Endothelial cell (in vitro differentiated cells): ENCODE measurements at regions not wholly inside any gene's neighbourhood (a gene's known extent, or its start where the extent isn't known, plus 50 kb on each side); places are given as distances from the start of the nearest gene placed in this dataset.

ENCODE experiments used
- DNase-seq: peaks from one replicate; pipeline ENCODE4 v3.0.0; 2021; ENCODE audit warnings: low spot score
- H3K27ac Mint-ChIP-seq: one replicate; pipeline ENCODE4 v1.8.0; 2021; ENCODE audit warnings: mixed read lengths, inconsistent platforms; ENCODE audit not compliant: unreplicated experiment
- H3K27me3 Mint-ChIP-seq: one replicate; pipeline ENCODE4 v1.8.0; 2021; ENCODE audit warnings: mild to moderate bottlenecking, moderate library complexity, mixed read lengths, inconsistent platforms; ENCODE audit not compliant: unreplicated experiment
- H3K36me3 Mint-ChIP-seq: one replicate; pipeline ENCODE4 v1.8.0; 2021; ENCODE audit warnings: mild to moderate bottlenecking, low read depth, mixed read lengths, inconsistent platforms; ENCODE audit not compliant: unreplicated experiment
- H3K4me1 Mint-ChIP-seq: one replicate; pipeline ENCODE4 v1.8.0; 2021; ENCODE audit warnings: mild to moderate bottlenecking, mixed read lengths, inconsistent platforms; ENCODE audit not compliant: unreplicated experiment
- H3K4me3 Mint-ChIP-seq: one replicate; pipeline ENCODE4 v1.8.0; 2021; ENCODE audit warnings: mild to moderate bottlenecking, mixed read lengths, inconsistent platforms; ENCODE audit not compliant: unreplicated experiment
- H3K9me3 Mint-ChIP-seq: one replicate; pipeline ENCODE4 v1.8.0; 2021; ENCODE audit warnings: mixed read lengths, inconsistent platforms; ENCODE audit not compliant: unreplicated experiment
- CTCF ChIP-seq: fragments of 200-600 bp; sonication (generic); IDR thresholded peaks from one replicate; pipeline ENCODE4 v1.5.0; 2021; ENCODE audit warnings: antibody characterized with exemption; ENCODE audit not compliant: unreplicated experiment

- H3K27me3 Mint-ChIP-seq, result peaks cover 2% of the 10 kb centered on the region
- H3K4me1 Mint-ChIP-seq, result no peaks in the 10 kb centered on the region
- no peak for DNase-seq
- H3K4me3 Mint-ChIP-seq, result no peak overlapping the region
- no peaks in the 10 kb centered on the region for H3K9me3 Mint-ChIP-seq
- no peak overlapping the region for H3K27ac Mint-ChIP-seq
- H3K36me3 Mint-ChIP-seq, result no peaks in the 10 kb centered on the region
- no peak for TF ChIP-seq CTCF
Observed at GRCh38 chr7:49669692-49670260, 103.7 kb upstream of the VWC2 start.

- no peak for DNase-seq
- H3K4me1 Mint-ChIP-seq, result no peaks in the 10 kb centered on the region
- TF ChIP-seq CTCF, result no peak
- H3K27ac Mint-ChIP-seq, result no peak overlapping the region
- no peaks in the 10 kb centered on the region for H3K9me3 Mint-ChIP-seq
- no peaks in the 10 kb centered on the region for H3K36me3 Mint-ChIP-seq
- peaks cover 2% of the 10 kb centered on the region for H3K27me3 Mint-ChIP-seq
- no peak overlapping the region for H3K4me3 Mint-ChIP-seq
Observed at GRCh38 chr7:49670991-49671390, 102.4 kb upstream of the VWC2 start.

- no peak overlapping the region for H3K4me3 Mint-ChIP-seq
- H3K36me3 Mint-ChIP-seq, result no peaks in the 10 kb centered on the region
- H3K9me3 Mint-ChIP-seq, result no peaks in the 10 kb centered on the region
- DNase-seq, result no peak
- no peaks in the 10 kb centered on the region for H3K4me1 Mint-ChIP-seq
- no peak overlapping the region for H3K27ac Mint-ChIP-seq
- TF ChIP-seq CTCF, result no peak
- no peaks in the 10 kb centered on the region for H3K27me3 Mint-ChIP-seq
Observed at GRCh38 chr7:49692516-49692915, 80.9 kb upstream of the VWC2 start.

GRCh38 chr7:49695971-49696370 lies 77.5 kb upstream of the VWC2 start:
- Mint-ChIP-seq H3K36me3 (no peaks in the 10 kb centered on the region), H3K27ac (no peak overlapping the region), H3K27me3 (peaks cover 3% of the 10 kb centered on the region), H3K4me3 (no peak overlapping the region), H3K9me3 (no peaks in the 10 kb centered on the region), H3K4me1 (no peaks in the 10 kb centered on the region)
- TF ChIP-seq CTCF, result no peak
- DNase-seq, result no peak

- Mint-ChIP-seq H3K4me3 (no peak overlapping the region), H3K27me3 (peaks cover 3% of the 10 kb centered on the region), H3K27ac (no peak overlapping the region), H3K4me1 (no peaks in the 10 kb centered on the region), H3K36me3 (no peaks in the 10 kb centered on the region), H3K9me3 (no peaks in the 10 kb centered on the region)
- DNase-seq, result no peak
- no peak for TF ChIP-seq CTCF
Observed at GRCh38 chr7:49700841-49701240, 72.6 kb upstream of the VWC2 start.
